SKM-1 treated with dmso at 0.1 percent for 144 hours (cell line): ENCODE measurements at regions not wholly inside any gene's neighbourhood (a gene's known extent, or its start where the extent isn't known, plus 50 kb on each side); places are given as distances from the start of the nearest gene placed in this dataset.

Source experiments
- DNase-seq: peaks from one replicate; lab custom pipeline; 2025; ENCODE audit not compliant: unreplicated experiment; lab: John Stamatoyannopoulos, UW

- DNase-seq, result no peak
These were observed 141.2 kb upstream of the KCNG1 start for GRCh38 chr20:51163996-51164600.

GRCh38 chr20:51162015-51162414, 139.1 kb upstream of the KCNG1 start:
- DNase-seq, result peak; percentile 24

- no peak for DNase-seq
These were observed 137.9 kb upstream of the KCNG1 start for GRCh38 chr20:51160821-51161220.

GRCh38 chr20:51159981-51160380, 137.1 kb upstream of the KCNG1 start:
- no peak for DNase-seq

GRCh38 chr20:51159303-51159702, 136.4 kb upstream of the KCNG1 start:
- no peak for DNase-seq

GRCh38 chr20:51158226-51158625, 135.3 kb upstream of the KCNG1 start:
- DNase-seq, result no peak

GRCh38 chr20:51156041-51156982, 133.4 kb upstream of the KCNG1 start:
- DNase-seq, result no peak

- no peak for DNase-seq
These were observed 132.1 kb upstream of the KCNG1 start for GRCh38 chr20:51154708-51155690.

GRCh38 chr20:51153867-51154707, 131.2 kb upstream of the KCNG1 start:
- DNase-seq, result no peak

GRCh38 chr20:51148941-51149340, 126.0 kb upstream of the KCNG1 start:
- no peak for DNase-seq

GRCh38 chr20:51144476-51144875, 121.6 kb upstream of the KCNG1 start:
- no peak for DNase-seq

- DNase-seq, result no peak
These were observed 120.7 kb upstream of the KCNG1 start for GRCh38 chr20:51143652-51144051.

GRCh38 chr20:51142448-51142847, 119.5 kb upstream of the KCNG1 start:
- no peak for DNase-seq

GRCh38 chr20:51140671-51141070, 117.8 kb upstream of the KCNG1 start:
- no peak for DNase-seq

- no peak for DNase-seq
These were observed 117.0 kb upstream of the KCNG1 start for GRCh38 chr20:51139891-51140290.

GRCh38 chr20:51138576-51138975, 115.7 kb upstream of the KCNG1 start:
- DNase-seq, result no peak

GRCh38 chr20:51137461-51137860, 114.6 kb upstream of the KCNG1 start:
- no peak for DNase-seq

- no peak for DNase-seq
These were observed 113.2 kb upstream of the KCNG1 start for GRCh38 chr20:51135926-51136715.

- no peak for DNase-seq
These were observed 111.5 kb upstream of the KCNG1 start for GRCh38 chr20:51134405-51134804.

GRCh38 chr20:51132279-51132678, 109.4 kb upstream of the KCNG1 start:
- DNase-seq, result no peak
